Pancreas (tissue), 10 donors: ENCODE measurements at regions not wholly inside any gene's neighbourhood (a gene's known extent, or its start where the extent isn't known, plus 50 kb on each side); places are given as distances from the start of the nearest gene placed in this dataset.
A peak's percentile ranks its signal among the peaks of the same experiment; 100 is the strongest.

Experiments used
- ATAC-seq, 4 donors: fragments of 200-7000 bp; cut with Tn5 transposase; one replicate each; pipeline versions ENCODE4 v1.8.0 to v1.9.1; 2020; ENCODE audit warnings: mild to moderate bottlenecking in 4 of 4, moderate library complexity in 4 of 4
- DNase-seq, 6 donors: peaks; one replicate each; pipeline ENCODE4 v3.0.0-alpha.2; 2020
- FAIRE-seq: peaks from 2 replicates; lab custom pipeline; 2012; peaks lifted over from hg19 to GRCh38; lab: Jason Lieb, UNC
- H3K27ac ChIP-seq, 4 donors: fragments of 200-600 bp; sonication (generic); 1 replicate in 3 of 4; 2 replicates in 1 of 4; pipeline versions ENCODE4 v1.5.0 to v1.8.0; 2020
- H3K27me3 ChIP-seq, 4 donors: fragments of 200-600 bp; one replicate each; pipeline ENCODE4 v1.8.0; 2021
- H3K36me3 ChIP-seq, 3 donors: fragments of 200-600 bp; sonication (generic) in 1 of 3; one replicate each; pipeline versions ENCODE4 v1.5.0 to v1.8.0; 2020 to 2021
- H3K4me1 ChIP-seq, 3 donors: fragments of 200-600 bp; one replicate each; pipeline ENCODE4 v1.8.0; 2021
- H3K4me3 ChIP-seq, 4 donors: fragments of 200-600 bp; sonication (generic) in 2 of 4; one replicate each; pipeline versions ENCODE4 v1.5.0 to v1.8.0; 2020 to 2021
- H3K9me3 ChIP-seq, 4 donors: fragments of 200-600 bp; one replicate each; pipeline ENCODE4 v1.8.0; 2021
- CTCF ChIP-seq, 4 donors: fragments of 200-600 bp; sonication (generic) in 3 of 4; IDR thresholded peaks; one replicate each; pipeline versions ENCODE4 v1.5.0 to v1.8.0; 2021; ENCODE audit warnings: antibody characterized with exemption in 4 of 4
- WGBS, 2 donors: extraction: QIAGEN DNeasy Blood & Tissue Kit; methylation state at CpG; one replicate each; pipeline ENCODE4 v1.1.7; 2013; 5-methylcytosine and 5-hydroxymethylcytosine counted together
- intact Hi-C, 3 donors: fragments of 100-400 bp; cut with DNase I; formaldehyde crosslinking; loops; one replicate each; pipeline versions ENCODE4 v1.11.1 to v1.14.2; 2022
- donor health status: healthy with polysubstance abuse.
- donor health status: DM: no; HTN: no; CAD: no; lungs with moderate emphysema.
- donor health status: DM: no; HTN: no; CAD: no.
- donor health status: control.
- donor health status: control.
- donor health status: Bipolar disorder and iron deficiency.
- donor health status: DM: yes; HTN: yes; CAD: no.
- donor health status: DM: no; HTN: no; CAD: no.
- donor health status: DM: no; HTN: no; CAD: no.
- donor health status: DM: yes; HTN: yes; CAD: no.

- TF ChIP-seq CTCF (IDR thresholded peaks at IDR 0.05): no peak
- Histone ChIP-seq H3K4me1 (no peaks in the 10 kb centered on the region), H3K27me3 (no peaks in the 10 kb centered on the region), H3K9me3 (no peaks in the 10 kb centered on the region), H3K27ac (no peak overlapping the region), H3K4me3 (no peak overlapping the region), H3K36me3 (no peaks in the 10 kb centered on the region)
- ATAC-seq (no peak), FAIRE-seq (no peak), DNase-seq (no peak)
- intact Hi-C loops: no loop called here
- WGBS, 2 donors: 29 to 31% methylated on average over 3 of the region's 3 CpGs
These were observed 88.0 kb upstream of the NAMPT start for GRCh38 chr7:106372595-106373318.

GRCh38 chr7:106372126-106372525, 87.3 kb upstream of the NAMPT start:
- WGBS, 2 donors: 57 to 76% methylated on average over 2 of the region's 2 CpGs
- FAIRE-seq: no peak

GRCh38 chr7:106371629-106372028, 86.8 kb upstream of the NAMPT start:
- WGBS, 2 donors: 80 to 82% methylated on average over 4 of the region's 4 CpGs
- no peak overlapping the region for H3K4me3 ChIP-seq
- H3K4me1 ChIP-seq: no peaks in the 10 kb centered on the region
- no peaks in the 10 kb centered on the region for H3K9me3 ChIP-seq
- H3K36me3 ChIP-seq: no peaks in the 10 kb centered on the region
- intact Hi-C loops: no loop called here
- no peak overlapping the region for H3K27ac ChIP-seq
- no peaks in the 10 kb centered on the region for H3K27me3 ChIP-seq
- peak in 1 of 6 donors; percentile 35 for DNase-seq
- TF ChIP-seq CTCF (IDR thresholded peaks at IDR 0.05): no peak
- ATAC-seq: peak in 2 of 4 donors; percentile 55 to 62
- no peak for FAIRE-seq

More at GRCh38 chr7:106372126-106372525, 87.3 kb upstream of the NAMPT start:
- TF ChIP-seq CTCF (IDR thresholded peaks at IDR 0.05): no peak
- no peaks in the 10 kb centered on the region for H3K9me3 ChIP-seq
- no peak overlapping the region for H3K4me3 ChIP-seq
- H3K27me3 ChIP-seq: no peaks in the 10 kb centered on the region
- H3K27ac ChIP-seq: no peak overlapping the region
- intact Hi-C loops: no loop called here
- H3K4me1 ChIP-seq: no peaks in the 10 kb centered on the region
- DNase-seq (no peak), ATAC-seq (no peak)
- no peaks in the 10 kb centered on the region for H3K36me3 ChIP-seq

- intact Hi-C loops: no loop called here
- FAIRE-seq (no peak), ATAC-seq (no peak), DNase-seq (no peak)
- WGBS, 2 donors: 81 to 87% methylated on average over 10 of the region's 10 CpGs
- Histone ChIP-seq H3K9me3 (no peaks in the 10 kb centered on the region), H3K27me3 (no peaks in the 10 kb centered on the region), H3K36me3 (no peaks in the 10 kb centered on the region), H3K4me3 (no peak overlapping the region), H3K27ac (no peak overlapping the region), H3K4me1 (no peaks in the 10 kb centered on the region)
- TF ChIP-seq CTCF (IDR thresholded peaks at IDR 0.05): no peak
These were observed 85.8 kb upstream of the NAMPT start for GRCh38 chr7:106370542-106370941.

DNA sequence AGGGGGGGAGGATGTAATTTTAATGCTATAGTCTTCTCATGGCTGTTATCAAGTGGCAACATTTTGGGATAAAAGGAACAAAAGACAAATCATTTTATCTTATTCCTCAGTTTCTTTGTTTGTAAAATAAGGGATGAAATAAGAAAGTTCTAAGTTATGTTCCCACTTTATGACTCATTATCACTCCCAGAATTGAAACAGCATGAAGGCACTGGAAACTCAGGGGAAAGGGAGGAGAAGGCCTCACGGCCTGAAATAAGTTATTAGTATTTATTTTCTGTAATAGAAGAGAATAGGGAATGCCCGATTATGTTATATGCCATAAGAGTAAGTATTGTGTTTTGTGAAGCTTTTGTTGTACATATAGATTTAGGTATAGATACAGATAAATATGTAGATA, 85.0 kb upstream of the NAMPT start:
- peaks cover 0 to 4% (median 0%) of the 10 kb centered on the region in 3 donors for H3K4me1 ChIP-seq
- intact Hi-C loops: no loop called here
- no peak overlapping the region for H3K4me3 ChIP-seq
- no peaks in the 10 kb centered on the region for H3K27me3 ChIP-seq
- no peaks in the 10 kb centered on the region for H3K36me3 ChIP-seq
- no peak overlapping the region for H3K27ac ChIP-seq
- no peaks in the 10 kb centered on the region for H3K9me3 ChIP-seq
- no peak for TF ChIP-seq CTCF (IDR thresholded peaks at IDR 0.05)
- WGBS, 2 donors: 80 to 88% methylated on average over 2 of the region's 2 CpGs
- DNase-seq (no peak), ATAC-seq (no peak), FAIRE-seq (no peak)
